ENCODE measurements at regions not wholly inside any gene's neighbourhood (a gene's known extent, or its start where the extent isn't known, plus 50 kb on each side); places are given as distances from the start of the nearest gene placed in this dataset.
"Not testable (repeated sequence)": the region's sequence is repeated elsewhere in the genome, so short reads cannot be mapped to it uniquely, and the experiment has no call there.

GRCh38 chr16:33583702-33584101 is 124.3 kb downstream of the TP53TG3F start:
- H3K27me3 ChIP-seq (replicated peaks; ENCODE audit: insufficient read depth, low read length); H3K4me2 ChIP-seq (ENCODE audit: low read depth, low read length); H4K20me1 ChIP-seq (ENCODE audit: insufficient read depth, low read length); H3K79me2 ChIP-seq (ENCODE audit: low read length); H3K4me1 ChIP-seq (ENCODE audit: low read length); H3K9ac ChIP-seq (ENCODE audit: low read length); H2AFZ ChIP-seq (ENCODE audit: low read length); DNase-seq; H3K27ac ChIP-seq (ENCODE audit: low read length); H3K4me3 ChIP-seq (ENCODE audit: low read length); H3K9me3 ChIP-seq (replicated peaks; ENCODE audit: insufficient read depth, low read length); H3F3A ChIP-seq (ENCODE audit: insufficient read depth, low read length); H3K9me2 ChIP-seq (replicated peaks; ENCODE audit: insufficient read depth, low read length); H3K36me3 ChIP-seq (replicated peaks; ENCODE audit: insufficient read depth, low read length): not testable (repeated sequence)

DNA sequence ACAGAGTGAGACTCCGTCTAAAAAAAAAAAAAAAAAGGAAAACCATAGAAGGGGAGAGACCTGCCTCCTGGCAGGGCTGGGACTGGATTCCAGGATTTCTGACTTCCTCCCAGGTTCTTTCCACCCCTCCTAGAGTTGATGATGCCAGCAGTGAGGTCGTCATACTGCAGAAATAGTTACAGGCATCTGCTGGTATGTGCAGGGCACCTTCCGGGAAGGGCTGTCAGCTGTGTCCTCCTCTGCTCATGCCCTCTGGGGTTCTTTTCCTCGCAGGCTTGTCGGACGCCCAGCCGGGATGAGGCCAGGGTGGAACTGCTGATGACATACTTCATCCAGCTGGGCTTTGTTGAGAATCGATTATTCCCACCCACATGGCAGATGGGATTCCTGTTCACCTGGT is 129.2 kb downstream of the TP53TG3F start:
- not testable (repeated sequence) for DNase-seq; H3K9me3 ChIP-seq (replicated peaks; ENCODE audit: insufficient read depth, low read length); H3K4me2 ChIP-seq (ENCODE audit: low read depth, low read length); H3F3A ChIP-seq (ENCODE audit: insufficient read depth, low read length); H3K27me3 ChIP-seq (replicated peaks; ENCODE audit: insufficient read depth, low read length); H2AFZ ChIP-seq (ENCODE audit: low read length); H3K36me3 ChIP-seq (replicated peaks; ENCODE audit: insufficient read depth, low read length); H3K9me2 ChIP-seq (replicated peaks; ENCODE audit: insufficient read depth, low read length); H3K27ac ChIP-seq (ENCODE audit: low read length); H3K9ac ChIP-seq (ENCODE audit: low read length); H3K4me3 ChIP-seq (ENCODE audit: low read length); H4K20me1 ChIP-seq (ENCODE audit: insufficient read depth, low read length); H3K79me2 ChIP-seq (ENCODE audit: low read length); H3K4me1 ChIP-seq (ENCODE audit: low read length)

DNA sequence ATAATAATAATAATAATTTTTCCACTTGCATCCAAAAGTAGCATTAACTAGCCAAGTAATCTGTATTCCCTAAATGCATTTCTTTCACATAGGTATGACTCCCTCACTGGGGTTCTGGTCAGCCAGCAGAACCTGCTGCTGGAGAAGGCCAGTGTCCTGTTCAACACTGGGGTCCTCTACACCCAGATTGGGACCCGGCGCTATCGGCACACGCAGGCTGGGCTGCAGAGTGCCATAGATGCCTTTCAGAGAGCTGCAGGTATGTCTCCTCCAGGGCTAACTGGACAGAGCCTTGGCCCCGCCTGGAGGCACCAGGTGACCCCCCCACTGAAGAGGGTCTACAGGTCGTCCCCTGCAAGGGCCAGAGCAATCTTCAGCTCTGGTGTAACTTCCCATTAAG is 133.9 kb downstream of the TP53TG3F start:
- H3F3A ChIP-seq (ENCODE audit: insufficient read depth, low read length); H4K20me1 ChIP-seq (ENCODE audit: insufficient read depth, low read length); H3K4me1 ChIP-seq (ENCODE audit: low read length); H3K9me2 ChIP-seq (replicated peaks; ENCODE audit: insufficient read depth, low read length); H3K27ac ChIP-seq (ENCODE audit: low read length); H3K79me2 ChIP-seq (ENCODE audit: low read length); DNase-seq; H3K4me2 ChIP-seq (ENCODE audit: low read depth, low read length); H2AFZ ChIP-seq (ENCODE audit: low read length); H3K4me3 ChIP-seq (ENCODE audit: low read length); H3K9ac ChIP-seq (ENCODE audit: low read length); H3K9me3 ChIP-seq (replicated peaks; ENCODE audit: insufficient read depth, low read length); H3K36me3 ChIP-seq (replicated peaks; ENCODE audit: insufficient read depth, low read length); H3K27me3 ChIP-seq (replicated peaks; ENCODE audit: insufficient read depth, low read length): not testable (repeated sequence)

- H3K4me3 ChIP-seq (ENCODE audit: low read length); H2AFZ ChIP-seq (ENCODE audit: low read length); H3K9me2 ChIP-seq (replicated peaks; ENCODE audit: insufficient read depth, low read length); H3K79me2 ChIP-seq (ENCODE audit: low read length); H3K4me2 ChIP-seq (ENCODE audit: low read depth, low read length); DNase-seq; H3F3A ChIP-seq (ENCODE audit: insufficient read depth, low read length); H4K20me1 ChIP-seq (ENCODE audit: insufficient read depth, low read length); H3K4me1 ChIP-seq (ENCODE audit: low read length); H3K36me3 ChIP-seq (replicated peaks; ENCODE audit: insufficient read depth, low read length); H3K9ac ChIP-seq (ENCODE audit: low read length); H3K27me3 ChIP-seq (replicated peaks; ENCODE audit: insufficient read depth, low read length); H3K27ac ChIP-seq (ENCODE audit: low read length); H3K9me3 ChIP-seq (replicated peaks; ENCODE audit: insufficient read depth, low read length): not testable (repeated sequence)
These were observed 135.7 kb downstream of the TP53TG3F start for GRCh38 chr16:33595074-33595473.

DNA sequence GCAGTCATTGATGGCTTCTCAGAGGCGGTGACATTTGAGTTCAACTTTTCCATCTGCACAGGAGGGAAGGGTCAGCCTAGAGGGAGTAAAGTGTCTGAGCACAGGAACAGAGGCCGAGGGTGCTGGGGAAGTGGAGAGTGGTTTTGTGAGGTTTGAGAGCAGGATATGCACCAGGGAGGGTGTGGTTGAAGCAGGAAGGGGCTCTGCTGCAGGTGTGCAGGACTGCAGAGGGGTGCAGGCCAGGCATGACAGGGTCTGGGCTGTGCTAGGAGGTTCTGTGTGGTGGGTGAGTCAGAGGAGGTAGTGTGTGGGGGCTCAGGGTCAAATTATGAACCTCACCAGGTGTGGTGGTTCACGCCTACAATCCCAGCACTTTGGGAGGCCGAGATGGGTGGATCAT is 141.6 kb downstream of the TP53TG3F start:
- H3K27ac ChIP-seq (ENCODE audit: low read length); H3K4me3 ChIP-seq (ENCODE audit: low read length); H3K4me2 ChIP-seq (ENCODE audit: low read depth, low read length); H3K27me3 ChIP-seq (replicated peaks; ENCODE audit: insufficient read depth, low read length); H3K9ac ChIP-seq (ENCODE audit: low read length); H3K36me3 ChIP-seq (replicated peaks; ENCODE audit: insufficient read depth, low read length); H3K79me2 ChIP-seq (ENCODE audit: low read length); H2AFZ ChIP-seq (ENCODE audit: low read length); DNase-seq; H3F3A ChIP-seq (ENCODE audit: insufficient read depth, low read length); H3K9me2 ChIP-seq (replicated peaks; ENCODE audit: insufficient read depth, low read length); H4K20me1 ChIP-seq (ENCODE audit: insufficient read depth, low read length); H3K9me3 ChIP-seq (replicated peaks; ENCODE audit: insufficient read depth, low read length); H3K4me1 ChIP-seq (ENCODE audit: low read length): not testable (repeated sequence)

DNA sequence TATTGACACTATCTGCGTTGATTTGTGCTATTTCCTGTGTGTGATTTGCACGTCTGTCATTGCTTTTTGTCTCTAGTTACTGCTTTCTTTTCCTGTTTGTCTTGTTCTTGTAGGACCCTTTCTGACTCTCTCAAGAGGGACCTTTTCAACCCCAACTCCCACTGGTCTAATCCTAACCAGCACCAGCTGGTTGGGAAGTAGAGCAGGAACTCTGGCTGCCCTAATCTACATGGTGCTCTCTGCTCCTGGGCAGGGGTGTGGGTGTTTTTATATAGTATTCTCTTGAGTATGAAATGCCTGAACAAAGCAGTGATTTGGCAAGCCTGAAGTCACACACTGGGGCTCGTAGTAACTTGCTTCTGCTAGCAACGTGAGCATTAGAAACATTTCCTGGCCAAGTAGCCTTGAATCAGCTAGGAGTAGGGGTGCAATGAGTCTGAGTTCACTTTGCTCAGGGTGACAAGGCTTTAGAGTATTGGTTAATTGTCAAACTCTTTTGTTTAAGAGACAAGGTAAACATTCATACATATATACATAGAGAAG is 164.2 kb downstream of the TP53TG3F start:
- not testable (repeated sequence) for H3K27ac ChIP-seq (ENCODE audit: low read length); H4K20me1 ChIP-seq (ENCODE audit: insufficient read depth, low read length); H2AFZ ChIP-seq (ENCODE audit: low read length); H3K79me2 ChIP-seq (ENCODE audit: low read length); DNase-seq; H3K4me1 ChIP-seq (ENCODE audit: low read length); H3K9me3 ChIP-seq (replicated peaks; ENCODE audit: insufficient read depth, low read length); H3K4me3 ChIP-seq (ENCODE audit: low read length); H3K27me3 ChIP-seq (replicated peaks; ENCODE audit: insufficient read depth, low read length); H3K9me2 ChIP-seq (replicated peaks; ENCODE audit: insufficient read depth, low read length); H3K36me3 ChIP-seq (replicated peaks; ENCODE audit: insufficient read depth, low read length); H3K9ac ChIP-seq (ENCODE audit: low read length); H3F3A ChIP-seq (ENCODE audit: insufficient read depth, low read length); H3K4me2 ChIP-seq (ENCODE audit: low read depth, low read length)

- not testable (repeated sequence) for H3K9me2 ChIP-seq (replicated peaks; ENCODE audit: insufficient read depth, low read length); H3K9ac ChIP-seq (ENCODE audit: low read length); H3K4me1 ChIP-seq (ENCODE audit: low read length); H3K4me3 ChIP-seq (ENCODE audit: low read length); H4K20me1 ChIP-seq (ENCODE audit: insufficient read depth, low read length); H3F3A ChIP-seq (ENCODE audit: insufficient read depth, low read length); H3K27me3 ChIP-seq (replicated peaks; ENCODE audit: insufficient read depth, low read length); H3K36me3 ChIP-seq (replicated peaks; ENCODE audit: insufficient read depth, low read length); H3K79me2 ChIP-seq (ENCODE audit: low read length); H3K9me3 ChIP-seq (replicated peaks; ENCODE audit: insufficient read depth, low read length); H3K27ac ChIP-seq (ENCODE audit: low read length); H3K4me2 ChIP-seq (ENCODE audit: low read depth, low read length); H2AFZ ChIP-seq (ENCODE audit: low read length); DNase-seq
These were observed 169.5 kb downstream of the TP53TG3F start for GRCh38 chr16:33628895-33629294.

DNA sequence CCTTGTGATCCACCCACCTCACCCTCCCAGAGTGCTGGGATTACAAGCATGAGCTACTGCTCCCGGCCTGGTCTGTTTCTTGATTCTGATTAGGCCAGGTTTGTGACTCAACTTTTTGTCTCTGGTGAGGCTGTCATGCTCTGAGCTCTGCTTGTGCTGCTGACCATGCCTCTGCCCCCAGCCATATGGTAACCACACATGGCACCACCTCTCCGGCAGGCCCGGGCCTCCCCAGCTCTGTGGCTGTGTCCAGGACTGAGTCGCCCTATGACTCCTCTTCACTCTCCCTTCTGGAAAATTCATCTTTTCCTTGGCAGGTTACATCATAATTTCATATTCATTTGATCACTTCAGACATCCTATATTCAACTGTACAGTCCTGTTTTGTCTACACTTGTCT is 172.3 kb downstream of the TP53TG3F start:
- H2AFZ ChIP-seq (ENCODE audit: low read length); H3K27ac ChIP-seq (ENCODE audit: low read length); H3K79me2 ChIP-seq (ENCODE audit: low read length); H3K4me1 ChIP-seq (ENCODE audit: low read length); H3K9me3 ChIP-seq (replicated peaks; ENCODE audit: insufficient read depth, low read length); H3K4me3 ChIP-seq (ENCODE audit: low read length); H3K27me3 ChIP-seq (replicated peaks; ENCODE audit: insufficient read depth, low read length); H3K4me2 ChIP-seq (ENCODE audit: low read depth, low read length); H3K36me3 ChIP-seq (replicated peaks; ENCODE audit: insufficient read depth, low read length); H3F3A ChIP-seq (ENCODE audit: insufficient read depth, low read length); DNase-seq; H3K9ac ChIP-seq (ENCODE audit: low read length); H4K20me1 ChIP-seq (ENCODE audit: insufficient read depth, low read length); H3K9me2 ChIP-seq (replicated peaks; ENCODE audit: insufficient read depth, low read length): not testable (repeated sequence)

All from MM.1S (cell line).